Glomerular visceral epithelial cell (primary cell): ENCODE measurements at regions not wholly inside any gene's neighbourhood (a gene's known extent, or its start where the extent isn't known, plus 50 kb on each side); places are given as distances from the start of the nearest gene placed in this dataset.

ENCODE experiments used
- DNase-seq: peaks from one replicate; pipeline ENCODE4 v3.0.0-alpha.2; 2016; ENCODE audit errors: extremely low spot score

GRCh38 chr5:126189862-126190261 lies 233.3 kb upstream of the GRAMD2B start:
- DNase-seq = no peak

GRCh38 chr5:126192226-126192625 lies 231.0 kb upstream of the GRAMD2B start:
- DNase-seq = no peak

- no peak for DNase-seq
Measured at GRCh38 chr5:126195410-126196100, 227.7 kb upstream of the GRAMD2B start.

- no peak for DNase-seq
Measured at GRCh38 chr5:126198531-126198930, 224.7 kb upstream of the GRAMD2B start.

GRCh38 chr5:126199467-126199866 lies 223.7 kb upstream of the GRAMD2B start:
- no peak for DNase-seq

GRCh38 chr5:126208691-126209090 lies 214.5 kb upstream of the GRAMD2B start:
- DNase-seq = no peak

GRCh38 chr5:126210955-126211354 lies 212.3 kb upstream of the GRAMD2B start:
- no peak for DNase-seq

- no peak for DNase-seq
Measured at GRCh38 chr5:126219616-126220015, 203.6 kb upstream of the GRAMD2B start.

- no peak for DNase-seq
Measured at GRCh38 chr5:126220725-126221124, 202.5 kb upstream of the GRAMD2B start.

GRCh38 chr5:126228934-126229333 lies 194.3 kb upstream of the GRAMD2B start:
- no peak for DNase-seq

- no peak for DNase-seq
Measured at GRCh38 chr5:126233256-126233655, 190.0 kb upstream of the GRAMD2B start.

- peak; percentile 61 for DNase-seq
Measured at GRCh38 chr5:126234563-126235195, 188.5 kb upstream of the GRAMD2B start.

- DNase-seq = no peak
Measured at GRCh38 chr5:126235628-126236027, 187.6 kb upstream of the GRAMD2B start.

- no peak for DNase-seq
Measured at GRCh38 chr5:126236994-126237393, 186.2 kb upstream of the GRAMD2B start.

- DNase-seq = peak; percentile 72
Measured at GRCh38 chr5:126248611-126249010, 174.6 kb upstream of the GRAMD2B start.

- DNase-seq = no peak
Measured at GRCh38 chr5:126251024-126251423, 172.2 kb upstream of the GRAMD2B start.

- DNase-seq = peak; percentile 53
Measured at GRCh38 chr5:126253406-126253805, 169.8 kb upstream of the GRAMD2B start.

GRCh38 chr5:126263591-126264184 lies 159.5 kb upstream of the GRAMD2B start:
- no peak for DNase-seq

GRCh38 chr5:126265917-126266316 lies 157.3 kb upstream of the GRAMD2B start:
- DNase-seq = no peak

- no peak for DNase-seq
Measured at GRCh38 chr5:126267438-126267837, 155.8 kb upstream of the GRAMD2B start.

- no peak for DNase-seq
Measured at GRCh38 chr5:126268697-126269315, 154.4 kb upstream of the GRAMD2B start.

- DNase-seq = no peak
Measured at GRCh38 chr5:126269511-126269910, 153.7 kb upstream of the GRAMD2B start.

GRCh38 chr5:126271141-126271540 lies 152.1 kb upstream of the GRAMD2B start:
- no peak for DNase-seq
